ENCODE measurements at regions not wholly inside any gene's neighbourhood (a gene's known extent, or its start where the extent isn't known, plus 50 kb on each side); places are given as distances from the start of the nearest gene placed in this dataset.

GRCh38 chr21:24276204-24276603 lies 1331.1 kb downstream of the MRPL39 start:
- TF ChIP-seq, protein P1, sequence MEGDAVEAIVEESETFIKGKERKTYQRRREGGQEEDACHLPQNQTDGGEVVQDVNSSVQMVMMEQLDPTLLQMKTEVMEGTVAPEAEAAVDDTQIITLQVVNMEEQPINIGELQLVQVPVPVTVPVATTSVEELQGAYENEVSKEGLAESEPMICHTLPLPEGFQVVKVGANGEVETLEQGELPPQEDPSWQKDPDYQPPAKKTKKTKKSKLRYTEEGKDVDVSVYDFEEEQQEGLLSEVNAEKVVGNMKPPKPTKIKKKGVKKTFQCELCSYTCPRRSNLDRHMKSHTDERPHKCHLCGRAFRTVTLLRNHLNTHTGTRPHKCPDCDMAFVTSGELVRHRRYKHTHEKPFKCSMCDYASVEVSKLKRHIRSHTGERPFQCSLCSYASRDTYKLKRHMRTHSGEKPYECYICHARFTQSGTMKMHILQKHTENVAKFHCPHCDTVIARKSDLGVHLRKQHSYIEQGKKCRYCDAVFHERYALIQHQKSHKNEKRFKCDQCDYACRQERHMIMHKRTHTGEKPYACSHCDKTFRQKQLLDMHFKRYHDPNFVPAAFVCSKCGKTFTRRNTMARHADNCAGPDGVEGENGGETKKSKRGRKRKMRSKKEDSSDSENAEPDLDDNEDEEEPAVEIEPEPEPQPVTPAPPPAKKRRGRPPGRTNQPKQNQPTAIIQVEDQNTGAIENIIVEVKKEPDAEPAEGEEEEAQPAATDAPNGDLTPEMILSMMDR (IDR thresholded peaks at IDR 0.05; ENCODE audit: poor library complexity, severe bottlenecking) = no peak
- TF ChIP-seq EZH2 (IDR thresholded peaks at IDR 0.05; ENCODE audit: borderline replicate concordance, insufficient read depth, low read length, poor library complexity, severe bottlenecking) (no peak), TAF1 (IDR thresholded peaks at IDR 0.05; ENCODE audit: low read depth) (no peak), SMC3 (conservative IDR thresholded peaks at IDR 0.05; ENCODE audit: poor library complexity) (no peak), RAD21 (conservative IDR thresholded peaks at IDR 0.05) (no peak)

Data from neural cell (in vitro differentiated cells).